ENCODE measurements at regions not wholly inside any gene's neighbourhood (a gene's known extent, or its start where the extent isn't known, plus 50 kb on each side); places are given as distances from the start of the nearest gene placed in this dataset.

DNA sequence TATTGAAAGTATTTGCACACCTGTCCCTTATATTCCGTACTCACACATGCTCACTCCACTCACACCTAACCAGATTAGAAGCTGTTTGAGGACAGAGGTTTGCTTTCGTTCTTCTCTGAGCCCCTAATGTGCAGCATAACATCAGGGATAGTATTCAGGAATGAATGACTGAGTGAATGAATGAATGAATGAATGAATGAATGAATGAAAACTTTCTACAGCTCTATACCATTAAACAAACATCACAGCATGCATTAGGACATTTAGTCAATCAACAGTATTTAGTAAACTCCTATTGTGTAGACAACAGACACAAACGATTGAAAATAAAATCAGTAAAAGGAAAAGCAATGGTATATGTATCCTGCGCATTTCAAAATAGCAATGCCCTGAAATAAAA, 212.7 kb downstream of the SHQ1 start:
- TF ChIP-seq TAF1 (IDR thresholded peaks at IDR 0.05; ENCODE audit: borderline replicate concordance, low read depth, low read length): no peak
- no peak for TF ChIP-seq POLR2AphosphoS5 (IDR thresholded peaks at IDR 0.05; ENCODE audit: low read depth, low read length)
- TF ChIP-seq POLR2A (IDR thresholded peaks at IDR 0.05; ENCODE audit: low read depth, low read length): no peak
- no peak for DNase-seq (ENCODE audit: insufficient read length)
- FAIRE-seq: no peak

- DNase-seq (ENCODE audit: insufficient read length) (no peak), FAIRE-seq (peak; percentile 76)
- TF ChIP-seq TAF1 (IDR thresholded peaks at IDR 0.05; ENCODE audit: borderline replicate concordance, low read depth, low read length): no peak
- TF ChIP-seq POLR2AphosphoS5 (IDR thresholded peaks at IDR 0.05; ENCODE audit: low read depth, low read length): no peak
- no peak for TF ChIP-seq POLR2A (IDR thresholded peaks at IDR 0.05; ENCODE audit: low read depth, low read length)
These were observed 214.1 kb downstream of the SHQ1 start for GRCh38 chr3:72634128-72634527.

GRCh38 chr3:72633534-72633933, 214.7 kb downstream of the SHQ1 start:
- FAIRE-seq (peak; percentile 74), DNase-seq (ENCODE audit: insufficient read length) (no peak)
- no peak for TF ChIP-seq POLR2AphosphoS5 (IDR thresholded peaks at IDR 0.05; ENCODE audit: low read depth, low read length)
- no peak for TF ChIP-seq TAF1 (IDR thresholded peaks at IDR 0.05; ENCODE audit: borderline replicate concordance, low read depth, low read length)
- no peak for TF ChIP-seq POLR2A (IDR thresholded peaks at IDR 0.05; ENCODE audit: low read depth, low read length)

DNA sequence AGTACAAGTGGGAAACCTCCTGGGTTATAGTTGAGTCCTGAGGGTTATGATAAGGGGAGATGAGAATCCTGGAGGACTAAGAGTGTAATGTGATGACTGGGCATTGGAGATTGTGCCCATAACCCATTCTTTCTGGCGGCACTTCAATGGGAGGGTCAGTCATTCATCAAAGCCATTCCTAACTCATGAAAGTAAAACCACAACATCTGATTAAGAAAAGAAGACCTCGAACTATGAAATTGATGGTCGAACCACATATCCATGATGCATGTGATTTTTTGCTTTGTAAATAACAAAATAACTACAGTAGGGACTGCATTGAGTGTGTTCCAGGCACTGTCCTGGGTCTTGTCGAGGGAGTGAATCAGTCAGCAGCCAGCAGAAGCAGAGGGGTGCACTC, 215.1 kb downstream of the SHQ1 start:
- FAIRE-seq (peak; percentile 36), DNase-seq (ENCODE audit: insufficient read length) (no peak)
- TF ChIP-seq POLR2AphosphoS5 (IDR thresholded peaks at IDR 0.05; ENCODE audit: low read depth, low read length) (no peak), TAF1 (IDR thresholded peaks at IDR 0.05; ENCODE audit: borderline replicate concordance, low read depth, low read length) (no peak), POLR2A (IDR thresholded peaks at IDR 0.05; ENCODE audit: low read depth, low read length) (no peak)

GRCh38 chr3:72632129-72632528, 216.1 kb downstream of the SHQ1 start:
- TF ChIP-seq POLR2A (IDR thresholded peaks at IDR 0.05; ENCODE audit: low read depth, low read length) (no peak), POLR2AphosphoS5 (IDR thresholded peaks at IDR 0.05; ENCODE audit: low read depth, low read length) (no peak), TAF1 (IDR thresholded peaks at IDR 0.05; ENCODE audit: borderline replicate concordance, low read depth, low read length) (no peak)
- no peak for FAIRE-seq
- DNase-seq (ENCODE audit: insufficient read length): no peak

DNA sequence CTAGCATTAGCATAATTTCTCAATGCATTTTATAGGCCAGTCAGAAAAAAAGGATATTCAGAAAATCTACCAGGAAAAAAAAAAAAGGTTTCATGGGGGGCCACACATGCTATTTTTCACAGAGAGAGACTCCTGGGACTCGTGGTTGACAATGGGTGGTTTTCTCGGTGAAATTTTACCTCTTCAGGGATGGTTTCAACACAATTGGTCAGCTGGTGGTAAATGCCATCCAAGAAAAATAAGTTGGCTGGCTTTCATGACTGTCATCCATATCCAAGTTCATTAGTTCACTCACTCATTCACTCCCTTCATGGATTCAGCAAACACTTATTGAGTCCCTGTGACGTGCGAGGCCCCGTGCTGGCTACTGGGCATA, 217.3 kb downstream of the SHQ1 start:
- TF ChIP-seq POLR2AphosphoS5 (IDR thresholded peaks at IDR 0.05; ENCODE audit: low read depth, low read length): no peak
- no peak for TF ChIP-seq POLR2A (IDR thresholded peaks at IDR 0.05; ENCODE audit: low read depth, low read length)
- TF ChIP-seq TAF1 (IDR thresholded peaks at IDR 0.05; ENCODE audit: borderline replicate concordance, low read depth, low read length): no peak
- FAIRE-seq (no peak), DNase-seq (ENCODE audit: insufficient read length) (no peak)

- DNase-seq (ENCODE audit: insufficient read length) (no peak), FAIRE-seq (no peak)
- no peak for TF ChIP-seq POLR2A (IDR thresholded peaks at IDR 0.05; ENCODE audit: low read depth, low read length)
- TF ChIP-seq TAF1 (IDR thresholded peaks at IDR 0.05; ENCODE audit: borderline replicate concordance, low read depth, low read length): no peak
- TF ChIP-seq POLR2AphosphoS5 (IDR thresholded peaks at IDR 0.05; ENCODE audit: low read depth, low read length): no peak
These were observed 217.8 kb downstream of the SHQ1 start for GRCh38 chr3:72630327-72630968.

DNA sequence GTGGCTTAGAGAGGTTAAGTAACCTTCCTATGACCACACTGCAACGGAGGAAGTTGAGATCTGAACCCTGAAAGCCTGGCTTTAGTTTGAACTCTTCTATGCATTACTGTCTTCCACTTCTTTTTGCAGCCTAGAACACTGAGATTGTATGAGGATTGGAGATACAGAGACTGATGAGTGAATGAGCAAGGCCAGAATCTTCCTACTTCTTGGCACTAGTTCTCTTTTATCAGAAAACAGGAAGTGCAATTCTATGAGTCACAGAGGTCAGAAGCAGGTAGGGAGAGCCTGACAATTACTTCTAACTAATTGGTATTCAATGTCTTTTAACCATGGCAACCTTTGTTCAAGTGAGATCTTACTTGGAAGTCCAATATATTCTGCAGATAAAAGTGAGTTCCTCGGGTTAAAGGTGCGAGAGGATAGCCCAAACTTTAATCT, 219.0 kb downstream of the SHQ1 start:
- TF ChIP-seq POLR2AphosphoS5 (IDR thresholded peaks at IDR 0.05; ENCODE audit: low read depth, low read length): no peak
- TF ChIP-seq TAF1 (IDR thresholded peaks at IDR 0.05; ENCODE audit: borderline replicate concordance, low read depth, low read length): no peak
- TF ChIP-seq POLR2A (IDR thresholded peaks at IDR 0.05; ENCODE audit: low read depth, low read length): no peak
- DNase-seq (ENCODE audit: insufficient read length): no peak
- peak; percentile 78 for FAIRE-seq

GRCh38 chr3:72628065-72628464, 220.2 kb downstream of the SHQ1 start:
- TF ChIP-seq POLR2A (IDR thresholded peaks at IDR 0.05; ENCODE audit: low read depth, low read length) (no peak), POLR2AphosphoS5 (IDR thresholded peaks at IDR 0.05; ENCODE audit: low read depth, low read length) (no peak), TAF1 (IDR thresholded peaks at IDR 0.05; ENCODE audit: borderline replicate concordance, low read depth, low read length) (no peak)

DNA sequence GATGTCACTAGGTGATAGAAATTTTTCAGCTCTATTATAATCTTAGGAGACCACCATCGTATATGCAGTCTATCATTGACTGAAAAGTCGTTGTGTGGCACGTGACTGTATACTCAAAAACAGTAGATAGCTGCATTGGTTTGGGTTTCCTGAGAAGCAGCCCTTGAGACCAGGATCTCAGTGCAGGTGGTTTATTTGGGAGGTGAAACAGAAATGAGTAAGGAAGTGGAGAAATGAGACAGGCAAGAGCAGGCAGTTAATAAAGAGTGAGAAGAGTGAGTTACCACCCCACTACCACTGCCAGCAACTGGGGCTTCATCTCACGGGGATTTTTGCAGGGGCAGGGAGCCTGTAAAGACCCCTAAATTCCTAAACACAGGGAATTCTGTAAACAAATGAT, 221.0 kb downstream of the SHQ1 start:
- DNase-seq (ENCODE audit: insufficient read length) (no peak), FAIRE-seq (no peak)
- TF ChIP-seq POLR2A (IDR thresholded peaks at IDR 0.05; ENCODE audit: low read depth, low read length): no peak
- no peak for TF ChIP-seq POLR2AphosphoS5 (IDR thresholded peaks at IDR 0.05; ENCODE audit: low read depth, low read length)
- TF ChIP-seq TAF1 (IDR thresholded peaks at IDR 0.05; ENCODE audit: borderline replicate concordance, low read depth, low read length): no peak

More at GRCh38 chr3:72628065-72628464, 220.2 kb downstream of the SHQ1 start:
- DNase-seq (ENCODE audit: insufficient read length) (no peak), FAIRE-seq (no peak)

DNA sequence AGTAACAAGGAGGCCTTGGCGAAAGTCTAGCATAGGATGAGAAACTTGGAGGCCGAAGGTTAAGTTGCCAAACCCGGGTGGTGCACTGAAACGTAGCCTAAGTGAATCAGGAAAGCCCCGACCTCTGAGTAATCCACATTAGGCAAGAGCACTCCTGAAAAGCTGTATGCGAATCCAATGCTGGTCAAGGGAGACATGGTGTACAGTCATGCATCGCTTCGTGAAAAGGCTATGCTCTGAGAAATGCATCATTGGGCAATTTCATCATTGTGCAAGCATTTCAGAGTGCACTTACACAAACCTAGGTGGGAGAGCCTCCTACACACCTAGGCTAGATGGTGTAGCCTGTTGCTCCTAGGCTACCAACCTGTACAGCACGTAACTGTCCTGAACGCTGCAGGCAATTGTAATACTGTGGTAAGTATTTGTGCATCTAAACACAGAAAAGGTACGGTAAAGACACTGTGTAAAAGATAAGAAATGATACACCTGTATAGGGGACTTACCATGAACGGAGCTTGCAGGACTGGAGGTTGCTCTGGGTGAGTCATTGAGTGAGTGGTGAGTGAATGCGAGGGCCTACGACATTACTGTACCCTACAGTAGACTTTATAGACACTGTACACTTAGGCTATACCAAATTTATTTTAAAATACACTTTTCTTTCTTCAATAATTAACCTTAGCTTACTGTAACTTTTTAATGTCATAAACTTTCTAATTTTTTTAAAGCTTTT, 222.5 kb downstream of the SHQ1 start:
- DNase-seq (ENCODE audit: insufficient read length): no peak
- no peak for FAIRE-seq
- no peak for TF ChIP-seq TAF1 (IDR thresholded peaks at IDR 0.05; ENCODE audit: borderline replicate concordance, low read depth, low read length)
- no peak for TF ChIP-seq POLR2A (IDR thresholded peaks at IDR 0.05; ENCODE audit: low read depth, low read length)
- no peak for TF ChIP-seq POLR2AphosphoS5 (IDR thresholded peaks at IDR 0.05; ENCODE audit: low read depth, low read length)

- no peak for DNase-seq (ENCODE audit: insufficient read length)
- TF ChIP-seq POLR2AphosphoS5 (IDR thresholded peaks at IDR 0.05; ENCODE audit: low read depth, low read length): no peak
- TF ChIP-seq TAF1 (IDR thresholded peaks at IDR 0.05; ENCODE audit: borderline replicate concordance, low read depth, low read length): no peak
- TF ChIP-seq POLR2A (IDR thresholded peaks at IDR 0.05; ENCODE audit: low read depth, low read length): no peak
- FAIRE-seq: no peak
These were observed 223.6 kb downstream of the SHQ1 start for GRCh38 chr3:72624656-72625055.
